ENCODE measurements at regions not wholly inside any gene's neighbourhood (a gene's known extent, or its start where the extent isn't known, plus 50 kb on each side); places are given as distances from the start of the nearest gene placed in this dataset.

GRCh38 chr7:41268878-41269277, 434.0 kb downstream of the INHBA start:
- no peaks in the 10 kb centered on the region for H3K36me3 ChIP-seq
- no peak overlapping the region for H3K4me3 ChIP-seq
- WGBS, 5 donors: 68 to 90% (median 85%) methylated on average over 2 of the region's 2 CpGs
- intact Hi-C loops (cut with DNase I; ENCODE audit: low total_unique reads): no loop called here
- no peak for DNase-seq
- H3K4me1 ChIP-seq: no peaks in the 10 kb centered on the region
- H3K27me3 ChIP-seq (replicated peaks in 1 of 7): no peaks in the 10 kb centered on the region
- no peak overlapping the region for H3K27ac ChIP-seq
- TF ChIP-seq POLR2A (IDR thresholded peaks at IDR 0.05) (no peak), POLR2AphosphoS5 (IDR thresholded peaks at IDR 0.05) (no peak), CTCF (IDR thresholded peaks at IDR 0.05 in 8 of 11, conservative IDR thresholded peaks at IDR 0.05 in 3 of 11) (no peak)
- H3K9me3 ChIP-seq: no peaks in the 10 kb centered on the region

- Histone ChIP-seq H3K27ac (no peak overlapping the region), H3K4me1 (no peaks in the 10 kb centered on the region), H3K4me3 (no peak overlapping the region), H3K9me3 (no peaks in the 10 kb centered on the region), H3K27me3 (replicated peaks in 1 of 7) (no peaks in the 10 kb centered on the region), H3K36me3 (no peaks in the 10 kb centered on the region)
- WGBS, 5 donors: 37 to 61% (median 51%) methylated on average over 4 of the region's 4 CpGs
- DNase-seq: no peak
- intact Hi-C loops (cut with DNase I; ENCODE audit: low total_unique reads): no loop called here
- TF ChIP-seq CTCF (IDR thresholded peaks at IDR 0.05 in 8 of 11, conservative IDR thresholded peaks at IDR 0.05 in 3 of 11) (no peak), POLR2A (IDR thresholded peaks at IDR 0.05) (no peak), POLR2AphosphoS5 (IDR thresholded peaks at IDR 0.05) (no peak)
Measured at GRCh38 chr7:41261080-41261479, 441.8 kb downstream of the INHBA start.

- Histone ChIP-seq H3K36me3 (no peaks in the 10 kb centered on the region), H3K4me3 (no peak overlapping the region), H3K4me1 (no peaks in the 10 kb centered on the region), H3K27ac (no peak overlapping the region), H3K27me3 (replicated peaks in 1 of 7) (no peaks in the 10 kb centered on the region), H3K9me3 (no peaks in the 10 kb centered on the region)
- no peak for DNase-seq
- intact Hi-C loops (cut with DNase I; ENCODE audit: low total_unique reads): no loop called here
- TF ChIP-seq POLR2AphosphoS5 (IDR thresholded peaks at IDR 0.05) (no peak), POLR2A (IDR thresholded peaks at IDR 0.05) (no peak), CTCF (IDR thresholded peaks at IDR 0.05 in 8 of 11, conservative IDR thresholded peaks at IDR 0.05 in 3 of 11) (no peak)
- 26 to 45% (median 43%) methylated on average over 4 of the region's 4 CpGs for WGBS, 5 donors
Measured at GRCh38 chr7:41257660-41258059, 445.2 kb downstream of the INHBA start.

- 43 to 80% (median 56%) methylated on average over 5 of the region's 5 CpGs for WGBS, 5 donors
- Histone ChIP-seq H3K9me3 (peaks cover 0 to 5% (median under 1%) of the 10 kb centered on the region in 8 donors), H3K4me1 (no peaks in the 10 kb centered on the region), H3K27me3 (replicated peaks in 1 of 7) (no peaks in the 10 kb centered on the region), H3K4me3 (no peak overlapping the region), H3K36me3 (no peaks in the 10 kb centered on the region), H3K27ac (no peak overlapping the region)
- intact Hi-C loops (cut with DNase I; ENCODE audit: low total_unique reads): no loop called here
- TF ChIP-seq POLR2AphosphoS5 (IDR thresholded peaks at IDR 0.05) (no peak), POLR2A (IDR thresholded peaks at IDR 0.05) (no peak), CTCF (IDR thresholded peaks at IDR 0.05 in 8 of 11, conservative IDR thresholded peaks at IDR 0.05 in 3 of 11) (no peak)
- no peak for DNase-seq
Measured at GRCh38 chr7:41256186-41256945, 446.5 kb downstream of the INHBA start.
